ENCODE measurements at regions not wholly inside any gene's neighbourhood (a gene's known extent, or its start where the extent isn't known, plus 50 kb on each side); places are given as distances from the start of the nearest gene placed in this dataset.

- no peak for TF ChIP-seq CTCF (IDR thresholded peaks at IDR 0.05; ENCODE audit: poor library complexity, severe bottlenecking)
- TF ChIP-seq EZH2 (IDR thresholded peaks at IDR 0.05; ENCODE audit: borderline replicate concordance, insufficient read depth, low read length, poor library complexity, severe bottlenecking), result no peak
- TF ChIP-seq EP300 (conservative IDR thresholded peaks at IDR 0.05; ENCODE audit: poor library complexity, severe bottlenecking), result no peak
- TF ChIP-seq, protein P1, sequence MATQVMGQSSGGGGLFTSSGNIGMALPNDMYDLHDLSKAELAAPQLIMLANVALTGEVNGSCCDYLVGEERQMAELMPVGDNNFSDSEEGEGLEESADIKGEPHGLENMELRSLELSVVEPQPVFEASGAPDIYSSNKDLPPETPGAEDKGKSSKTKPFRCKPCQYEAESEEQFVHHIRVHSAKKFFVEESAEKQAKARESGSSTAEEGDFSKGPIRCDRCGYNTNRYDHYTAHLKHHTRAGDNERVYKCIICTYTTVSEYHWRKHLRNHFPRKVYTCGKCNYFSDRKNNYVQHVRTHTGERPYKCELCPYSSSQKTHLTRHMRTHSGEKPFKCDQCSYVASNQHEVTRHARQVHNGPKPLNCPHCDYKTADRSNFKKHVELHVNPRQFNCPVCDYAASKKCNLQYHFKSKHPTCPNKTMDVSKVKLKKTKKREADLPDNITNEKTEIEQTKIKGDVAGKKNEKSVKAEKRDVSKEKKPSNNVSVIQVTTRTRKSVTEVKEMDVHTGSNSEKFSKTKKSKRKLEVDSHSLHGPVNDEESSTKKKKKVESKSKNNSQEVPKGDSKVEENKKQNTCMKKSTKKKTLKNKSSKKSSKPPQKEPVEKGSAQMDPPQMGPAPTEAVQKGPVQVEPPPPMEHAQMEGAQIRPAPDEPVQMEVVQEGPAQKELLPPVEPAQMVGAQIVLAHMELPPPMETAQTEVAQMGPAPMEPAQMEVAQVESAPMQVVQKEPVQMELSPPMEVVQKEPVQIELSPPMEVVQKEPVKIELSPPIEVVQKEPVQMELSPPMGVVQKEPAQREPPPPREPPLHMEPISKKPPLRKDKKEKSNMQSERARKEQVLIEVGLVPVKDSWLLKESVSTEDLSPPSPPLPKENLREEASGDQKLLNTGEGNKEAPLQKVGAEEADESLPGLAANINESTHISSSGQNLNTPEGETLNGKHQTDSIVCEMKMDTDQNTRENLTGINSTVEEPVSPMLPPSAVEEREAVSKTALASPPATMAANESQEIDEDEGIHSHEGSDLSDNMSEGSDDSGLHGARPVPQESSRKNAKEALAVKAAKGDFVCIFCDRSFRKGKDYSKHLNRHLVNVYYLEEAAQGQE (IDR thresholded peaks at IDR 0.05; ENCODE audit: borderline replicate concordance), result no peak
- TF ChIP-seq MXI1 (conservative IDR thresholded peaks at IDR 0.05; ENCODE audit: poor library complexity, severe bottlenecking), result no peak
- no peak for TF ChIP-seq SMC3 (conservative IDR thresholded peaks at IDR 0.05; ENCODE audit: poor library complexity)
- no peak for TF ChIP-seq TAF1 (IDR thresholded peaks at IDR 0.05; ENCODE audit: low read depth)
- TF ChIP-seq RAD21 (conservative IDR thresholded peaks at IDR 0.05), result no peak
- TF ChIP-seq POLR2AphosphoS5 (IDR thresholded peaks at IDR 0.05), result no peak
Measured at GRCh38 chrY:7317571-7317970, 406.0 kb upstream of the AMELY start.
